HG03139 (cell line): ENCODE measurements at regions not wholly inside any gene's neighbourhood (a gene's known extent, or its start where the extent isn't known, plus 50 kb on each side); places are given as distances from the start of the nearest gene placed in this dataset.

Source experiments
- ATAC-seq: cut with Tn5 transposase; IDR thresholded peaks from one replicate; pipeline ENCODE4 v1.9.1; 2021; ENCODE audit not compliant: unreplicated experiment

- ATAC-seq, result no peak
Measured at GRCh38 chr3:30542897-30543296, 63.5 kb upstream of the TGFBR2 start.

- ATAC-seq, result no peak
Measured at GRCh38 chr3:30544812-30545211, 61.6 kb upstream of the TGFBR2 start.

- ATAC-seq, result no peak
Measured at GRCh38 chr3:30546934-30547333, 59.5 kb upstream of the TGFBR2 start.

- ATAC-seq, result no peak
Measured at GRCh38 chr3:30547716-30548115, 58.7 kb upstream of the TGFBR2 start.

- peak; percentile 67 for ATAC-seq
Measured at GRCh38 chr3:30548600-30548999, 57.8 kb upstream of the TGFBR2 start.

GRCh38 chr3:30549600-30549999, 56.8 kb upstream of the TGFBR2 start:
- no peak for ATAC-seq

- no peak for ATAC-seq
Measured at GRCh38 chr3:30550246-30550645, 56.2 kb upstream of the TGFBR2 start.

GRCh38 chr3:30551266-30551665, 55.1 kb upstream of the TGFBR2 start:
- no peak for ATAC-seq

GRCh38 chr3:30551927-30552326, 54.5 kb upstream of the TGFBR2 start:
- ATAC-seq, result no peak

- no peak for ATAC-seq
Measured at GRCh38 chr3:30553641-30554316, 52.6 kb upstream of the TGFBR2 start.

- no peak for ATAC-seq
Measured at GRCh38 chr3:30554317-30554690, 52.1 kb upstream of the TGFBR2 start.

GRCh38 chr3:30555968-30556367, 50.4 kb upstream of the TGFBR2 start:
- ATAC-seq, result no peak
